ENCODE measurements at regions not wholly inside any gene's neighbourhood (a gene's known extent, or its start where the extent isn't known, plus 50 kb on each side); places are given as distances from the start of the nearest gene placed in this dataset.

GRCh38 chr1:112852934-112853333, 103.1 kb downstream of the SLC16A1 start:
- TF ChIP-seq EZH2phosphoT487 (IDR thresholded peaks at IDR 0.05) (no peak), CTCF (IDR thresholded peaks at IDR 0.05) (no peak)
